HCT116 (cell line): ENCODE measurements at regions not wholly inside any gene's neighbourhood (a gene's known extent, or its start where the extent isn't known, plus 50 kb on each side); places are given as distances from the start of the nearest gene placed in this dataset.

Source experiments
- ATAC-seq: fragments of 200-7000 bp; cut with Tn5 transposase; 2 replicates; pipeline ENCODE4 v1.9.1; 2020; ENCODE audit warnings: mild to moderate bottlenecking, moderate library complexity
- BruUV-seq: library from RNA; stranded (reverse); fragments of 400-500 nt; replicated peaks from 2 replicates; lab custom pipeline; 2021; lab: Mats Ljungman, UMichigan
- CTCF ChIA-PET: fragments of 300-600 bp; sonication (Branson Sonifier 250); formaldehyde crosslinking; loops from one replicate; lab custom pipeline; 2021; ENCODE audit warnings: antibody characterized with exemption; lab: Charles Lee
- POLR2A ChIA-PET: fragments of 300-600, 350-600 bp; sonication (Branson Sonifier 250); formaldehyde crosslinking; loops from one replicate; lab custom pipeline; 2021; ENCODE audit warnings: antibody characterized with exemption; lab: Charles Lee
- RAD21 ChIA-PET, 2 experiments: fragments of 300-600 bp; sonication (Branson Sonifier 250); formaldehyde crosslinking; loops; one replicate each; lab custom pipeline; 2023; ENCODE audit warnings: low total read pairs in 2 of 2; ENCODE audit not compliant: uncharacterized antibody in 2 of 2, unreplicated experiment in 2 of 2, low non-redundant PET in 1 of 2; lab: Charles Lee
- DNase-seq: peaks from one replicate; pipeline ENCODE4 v3.0.0-alpha.2; 2010; ENCODE audit warnings: low read depth, low spot score
- H2AFZ ChIP-seq: fragments of 200-600 bp; shearing (Covaris generic), sonication (generic); 2 replicates; pipeline ENCODE4 v1.6.1; 2017; ENCODE audit warnings: low read depth, mixed run types, mixed read lengths, antibody characterized with exemption, low read length; ENCODE audit not compliant: poor library complexity, severe bottlenecking
- H3K27ac ChIP-seq: 2 replicates; pipeline ENCODE4 v1.5.1; 2012; ENCODE audit warnings: low read depth, low read length
- H3K27me3 ChIP-seq: fragments of 200-600 bp; sonication (generic); 2 replicates; pipeline ENCODE4 v1.6.1; 2016; ENCODE audit warnings: mixed run types, low read length, mixed read lengths; ENCODE audit not compliant: insufficient read depth
- H3K36me3 ChIP-seq, 2 experiments: fragments of 200-500 bp in 1 of 2; fragments of 200-600 bp in 1 of 2; sonication (Bioruptor generic) in 1 of 2; sonication (generic) in 1 of 2; 2 replicates each; pipeline versions ENCODE4 v1.5.1 to v1.6.1; 2014 to 2016; ENCODE audit warnings: low read length in 2 of 2, inconsistent platforms in 1 of 2, mixed read lengths in 1 of 2, mixed run types in 1 of 2; ENCODE audit not compliant: insufficient read depth in 2 of 2, control insufficient read depth in 1 of 2
- H3K4me1 ChIP-seq, 2 experiments: fragments of 200-600 bp in 1 of 2; sonication (generic) in 1 of 2; 2 replicates each; pipeline versions ENCODE4 v1.5.1 to v1.6.1; 2012 to 2017; ENCODE audit warnings: low read length in 2 of 2, inconsistent platforms in 1 of 2, mild to moderate bottlenecking in 1 of 2, mixed read lengths in 1 of 2, mixed run types in 1 of 2, moderate library complexity in 1 of 2; ENCODE audit not compliant: insufficient read depth in 2 of 2, control insufficient read depth in 1 of 2
- H3K4me2 ChIP-seq: fragments of 200-600 bp; sonication (generic); 2 replicates; pipeline ENCODE4 v1.6.1; 2017; ENCODE audit warnings: mixed run types, low read length, mixed read lengths
- H3K4me3 ChIP-seq, 2 experiments: fragments of 200-600 bp in 1 of 2; sonication (generic) in 1 of 2; replicated peaks in 1 of 2; 2 replicates each; pipeline ENCODE4 v1.5.1; 2011 to 2016; ENCODE audit warnings: low read length in 2 of 2, control low read depth in 1 of 2, low read depth in 1 of 2, mild to moderate bottlenecking in 1 of 2, mixed read lengths in 1 of 2, mixed run types in 1 of 2
- H3K79me2 ChIP-seq: fragments of 200-600 bp; sonication (generic); 2 replicates; pipeline ENCODE4 v1.6.1; 2017; ENCODE audit warnings: mild to moderate bottlenecking, mixed run types, low read length, moderate library complexity, mixed read lengths; ENCODE audit not compliant: insufficient read depth
- H3K9ac ChIP-seq: fragments of 200-600 bp; sonication (generic); 2 replicates; pipeline ENCODE4 v1.6.1; 2016; ENCODE audit warnings: low read length, mixed read lengths
- H3K9me2 ChIP-seq: fragments of 200-600 bp; sonication (generic), shearing (Covaris generic); 2 replicates; pipeline ENCODE4 v1.6.1; 2017; ENCODE audit warnings: mixed run types, mild to moderate bottlenecking, moderate library complexity; ENCODE audit not compliant: insufficient read depth
- H3K9me3 ChIP-seq, 2 experiments: fragments of 200-500 bp in 1 of 2; fragments of 200-600 bp in 1 of 2; sonication (Bioruptor generic) in 1 of 2; sonication (generic) in 1 of 2; 2 replicates each; pipeline ENCODE4 v1.6.1; 2014 to 2017; ENCODE audit warnings: low read length in 2 of 2, mixed read lengths in 2 of 2, inconsistent platforms in 1 of 2, low read depth in 1 of 2, mild to moderate bottlenecking in 1 of 2, mixed run types in 1 of 2, moderate library complexity in 1 of 2; ENCODE audit not compliant: control insufficient read depth in 1 of 2, insufficient read depth in 1 of 2
- H4K20me1 ChIP-seq: fragments of 200-600 bp; sonication (generic), shearing (Covaris generic); 2 replicates; pipeline ENCODE4 v1.6.1; 2017; ENCODE audit warnings: mixed run types, mild to moderate bottlenecking, moderate library complexity; ENCODE audit not compliant: insufficient read depth
- CBX3 ChIP-seq: IDR thresholded peaks from 2 replicates; pipeline ENCODE4 v1.6.1; 2012; ENCODE audit warnings: low read depth
- CEBPB ChIP-seq: IDR thresholded peaks from 2 replicates; pipeline ENCODE4 v1.6.1; 2012; ENCODE audit warnings: low read depth
- ELF1 ChIP-seq: IDR thresholded peaks from 2 replicates; pipeline ENCODE4 v1.6.1; 2012; ENCODE audit warnings: low read depth, borderline replicate concordance
- EZH2 ChIP-seq: fragments of 200-600 bp; sonication (generic); IDR thresholded peaks from 2 replicates; pipeline ENCODE4 v1.6.1; 2017; ENCODE audit warnings: antibody characterized with exemption, mixed run types
- FOSL1 ChIP-seq: IDR thresholded peaks from 2 replicates; pipeline ENCODE4 v1.6.1; 2012; ENCODE audit warnings: low read depth
- JUND ChIP-seq: IDR thresholded peaks from 2 replicates; pipeline ENCODE4 v1.6.1; 2012
- POLR2AphosphoS5 ChIP-seq: IDR thresholded peaks from 2 replicates; pipeline ENCODE4 v1.6.1; 2011; ENCODE audit warnings: mild to moderate bottlenecking, low read depth, low read length, moderate library complexity
- RAD21 ChIP-seq: IDR thresholded peaks from 2 replicates; pipeline ENCODE4 v1.6.1; 2012; ENCODE audit warnings: low read depth, mild to moderate bottlenecking
- SP1 ChIP-seq: IDR thresholded peaks from 2 replicates; pipeline ENCODE4 v1.6.1; 2012; ENCODE audit warnings: low read depth
- SRF ChIP-seq: IDR thresholded peaks from 2 replicates; pipeline ENCODE4 v1.6.1; 2012; ENCODE audit warnings: low read depth
- TCF7L2 ChIP-seq: IDR thresholded peaks from 2 replicates; pipeline ENCODE4 v1.7.0; 2011; ENCODE audit warnings: borderline replicate concordance, inconsistent platforms; ENCODE audit not compliant: insufficient read depth, insufficient read length; ENCODE audit errors: extremely low read depth
- YY1 ChIP-seq: IDR thresholded peaks from 2 replicates; pipeline ENCODE4 v1.6.1; 2011; ENCODE audit warnings: low read length, low read depth, moderate library complexity, mild to moderate bottlenecking; ENCODE audit not compliant: insufficient replicate concordance; ENCODE audit errors: extremely low read depth
- ZFX ChIP-seq: fragments of 450-650 bp; IDR thresholded peaks from 2 replicates; pipeline ENCODE4 v1.6.1; 2017
- ZNF274 ChIP-seq: fragments of 200-500 bp; sonication (Bioruptor generic); IDR thresholded peaks from 2 replicates; pipeline ENCODE4 v1.6.1; 2014; ENCODE audit warnings: mild to moderate bottlenecking, low read depth, low read length, inconsistent platforms
- intact Hi-C: fragments of 100-400 bp; cut with micrococcal nuclease; formaldehyde crosslinking; loops from 2 replicates; pipeline ENCODE4 v1.10.0; 2022
- TF ChIP-seq, protein P1 (sequence below): IDR thresholded peaks from 2 replicates; pipeline ENCODE4 v1.6.1; 2011; ENCODE audit warnings: mild to moderate bottlenecking, low read length, moderate library complexity; ENCODE audit not compliant: insufficient replicate concordance; ENCODE audit errors: extremely low read depth
- TF ChIP-seq, protein P2 (sequence below): IDR thresholded peaks from 2 replicates; pipeline ENCODE4 v1.6.1; 2012

DNA sequence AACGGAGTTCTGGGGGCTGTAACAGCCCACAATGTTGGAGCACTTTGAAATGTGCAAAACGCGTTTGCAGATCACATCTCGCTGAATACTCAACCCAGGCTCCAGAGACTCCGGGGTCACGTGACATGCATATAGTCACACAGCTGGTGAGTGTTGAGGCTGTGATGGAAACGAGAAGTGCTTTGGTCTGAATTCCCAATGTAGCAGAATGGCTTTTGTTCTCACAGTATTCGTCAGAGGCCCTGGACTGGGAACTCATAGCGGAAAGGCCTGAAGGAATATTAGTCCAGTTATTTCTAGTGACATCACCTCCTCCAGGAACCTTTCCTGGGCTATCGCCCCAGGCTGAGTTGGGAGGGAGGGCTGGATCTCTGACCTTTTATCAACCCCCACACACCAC, 95.8 kb upstream of the CRHR1 start:
- H3K27me3 ChIP-seq: peaks cover 27% of the 10 kb centered on the region
- no peak overlapping the region for H3K9ac ChIP-seq
- no peak overlapping the region for H3K27ac ChIP-seq
- no peak overlapping the region for H3K4me3 ChIP-seq
- no peaks in the 10 kb centered on the region for H3K4me1 ChIP-seq
- H3K4me2 ChIP-seq: no peak overlapping the region
- no peak for DNase-seq
- H3K9me3 ChIP-seq: no peaks in the 10 kb centered on the region
- H2AFZ ChIP-seq: no peak overlapping the region
- TF ChIP-seq ZNF274 (no peak), FOSL1 (no peak), RAD21 (no peak), EZH2 (no peak), CBX3 (no peak), CEBPB (no peak), POLR2AphosphoS5 (no peak)
- TF ChIP-seq, all 23 proteins: peak for 0
- Histone ChIP-seq H3K9me2 (no peaks in the 10 kb centered on the region), H3K79me2 (no peaks in the 10 kb centered on the region), H3K36me3 (no peaks in the 10 kb centered on the region), H4K20me1 (no peaks in the 10 kb centered on the region)
- CTCF ChIA-PET: interaction anchor here (1.1 kb wide), 1 partner anchor 8 kb away, joined by 3 read pairs; no protein-coding TSS in a partner anchor
- BruUV-seq: no TSS peak
- RAD21 ChIA-PET: no interaction called here
- intact Hi-C loops: no loop called here
- POLR2A ChIA-PET: no interaction called here
- ATAC-seq: no peak

DNA sequence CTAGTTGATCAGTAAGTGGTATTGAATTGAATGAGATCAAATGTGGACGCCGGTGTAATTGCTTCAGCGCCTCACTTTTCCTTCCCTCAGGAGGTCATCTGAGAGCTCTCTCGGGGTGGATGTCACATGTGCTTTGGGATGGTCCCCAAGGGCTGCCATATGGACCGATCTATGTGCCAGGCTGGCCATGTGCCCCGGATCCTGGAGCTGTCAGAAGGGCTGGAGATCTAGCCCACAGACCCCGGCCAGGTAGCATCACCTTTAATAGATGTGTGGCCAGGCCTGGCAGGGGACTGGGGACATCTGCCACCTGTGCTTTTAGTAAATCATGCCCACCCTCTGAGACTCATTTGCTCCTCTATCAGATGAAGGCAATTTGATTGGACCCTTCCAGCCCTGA, 95.3 kb upstream of the CRHR1 start:
- H2AFZ ChIP-seq: no peak overlapping the region
- TF ChIP-seq YY1 (no peak), JUND (no peak), ZNF274 (no peak), TCF7L2 (no peak), FOSL1 (no peak), SP1 (no peak), RAD21 (no peak), EZH2 (no peak), CBX3 (no peak), POLR2AphosphoS5 (no peak), ZFX (no peak), ELF1 (no peak), SRF (no peak)
- TF ChIP-seq, protein P1, sequence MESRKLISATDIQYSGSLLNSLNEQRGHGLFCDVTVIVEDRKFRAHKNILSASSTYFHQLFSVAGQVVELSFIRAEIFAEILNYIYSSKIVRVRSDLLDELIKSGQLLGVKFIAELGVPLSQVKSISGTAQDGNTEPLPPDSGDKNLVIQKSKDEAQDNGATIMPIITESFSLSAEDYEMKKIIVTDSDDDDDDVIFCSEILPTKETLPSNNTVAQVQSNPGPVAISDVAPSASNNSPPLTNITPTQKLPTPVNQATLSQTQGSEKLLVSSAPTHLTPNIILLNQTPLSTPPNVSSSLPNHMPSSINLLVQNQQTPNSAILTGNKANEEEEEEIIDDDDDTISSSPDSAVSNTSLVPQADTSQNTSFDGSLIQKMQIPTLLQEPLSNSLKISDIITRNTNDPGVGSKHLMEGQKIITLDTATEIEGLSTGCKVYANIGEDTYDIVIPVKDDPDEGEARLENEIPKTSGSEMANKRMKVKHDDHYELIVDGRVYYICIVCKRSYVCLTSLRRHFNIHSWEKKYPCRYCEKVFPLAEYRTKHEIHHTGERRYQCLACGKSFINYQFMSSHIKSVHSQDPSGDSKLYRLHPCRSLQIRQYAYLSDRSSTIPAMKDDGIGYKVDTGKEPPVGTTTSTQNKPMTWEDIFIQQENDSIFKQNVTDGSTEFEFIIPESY: no peak
- TF ChIP-seq, protein P2, sequence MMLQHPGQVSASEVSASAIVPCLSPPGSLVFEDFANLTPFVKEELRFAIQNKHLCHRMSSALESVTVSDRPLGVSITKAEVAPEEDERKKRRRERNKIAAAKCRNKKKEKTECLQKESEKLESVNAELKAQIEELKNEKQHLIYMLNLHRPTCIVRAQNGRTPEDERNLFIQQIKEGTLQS: no peak
- H3K27ac ChIP-seq: no peak overlapping the region
- H3K4me2 ChIP-seq: no peak overlapping the region
- ChIA-PET POLR2A (no interaction called here), RAD21 (no interaction called here), CTCF (no interaction called here)
- ATAC-seq (no peak), DNase-seq (no peak)
- no peak overlapping the region for H3K4me3 ChIP-seq
- no peaks in the 10 kb centered on the region for H3K36me3 ChIP-seq
- intact Hi-C loops: no loop called here
- H3K79me2 ChIP-seq: no peaks in the 10 kb centered on the region
- no peaks in the 10 kb centered on the region for H3K9me2 ChIP-seq
- no peaks in the 10 kb centered on the region for H3K9me3 ChIP-seq
- BruUV-seq: no TSS peak
- H3K9ac ChIP-seq: no peak overlapping the region
- no peaks in the 10 kb centered on the region for H3K4me1 ChIP-seq
- H4K20me1 ChIP-seq: no peaks in the 10 kb centered on the region
- H3K27me3 ChIP-seq: peaks cover 27% of the 10 kb centered on the region
